H9 (cell line): ENCODE measurements at regions not wholly inside any gene's neighbourhood (a gene's known extent, or its start where the extent isn't known, plus 50 kb on each side); places are given as distances from the start of the nearest gene placed in this dataset.

Experiments used
- DNase-seq: peaks from one replicate; pipeline ENCODE4 v3.0.0-alpha.2; 2017
- H2AFZ ChIP-seq: one replicate; pipeline ENCODE4 v1.6.1; 2013; ENCODE audit warnings: mild to moderate bottlenecking, low read length, control low read depth, moderate library complexity
- H2AK5ac ChIP-seq: 2 replicates; pipeline ENCODE4 v1.6.1; 2013; ENCODE audit warnings: low read length, control low read depth, mixed read lengths; ENCODE audit not compliant: insufficient read length
- H2BK120ac ChIP-seq: one replicate; pipeline ENCODE4 v1.6.1; 2013; ENCODE audit warnings: low read depth, mild to moderate bottlenecking, low read length, control low read depth, inconsistent platforms; ENCODE audit not compliant: poor library complexity, severe bottlenecking
- H2BK12ac ChIP-seq: 2 replicates; pipeline ENCODE4 v1.6.1; 2013; ENCODE audit warnings: low read length, control low read depth, mixed read lengths, low read depth; ENCODE audit not compliant: insufficient read length
- H2BK15ac ChIP-seq: 2 replicates; pipeline ENCODE4 v1.6.1; 2013; ENCODE audit warnings: low read depth, low read length, control low read depth
- H2BK20ac ChIP-seq: one replicate; pipeline ENCODE4 v1.6.1; 2013; ENCODE audit warnings: low read depth, mild to moderate bottlenecking, low read length, control low read depth, inconsistent platforms; ENCODE audit not compliant: poor library complexity, severe bottlenecking
- H2BK5ac ChIP-seq: 2 replicates; pipeline ENCODE4 v1.6.1; 2013; ENCODE audit warnings: low read length, control low read depth, mixed read lengths; ENCODE audit not compliant: insufficient read length
- H3K14ac ChIP-seq: 2 replicates; pipeline ENCODE4 v1.6.1; 2013; ENCODE audit warnings: low read length, control low read depth; ENCODE audit not compliant: insufficient read depth
- H3K18ac ChIP-seq: 2 replicates; pipeline ENCODE4 v1.6.1; 2013; ENCODE audit warnings: low read depth, mild to moderate bottlenecking, mixed read lengths, low read length, control low read depth; ENCODE audit not compliant: insufficient read length
- H3K23ac ChIP-seq: 2 replicates; pipeline ENCODE4 v1.6.1; 2013; ENCODE audit warnings: low read length, control low read depth, mixed read lengths, low read depth; ENCODE audit not compliant: insufficient read length
- H3K23me2 ChIP-seq: 2 replicates; pipeline ENCODE4 v1.6.1; 2013; ENCODE audit warnings: low read depth, mild to moderate bottlenecking, mixed read lengths, low read length, control low read depth; ENCODE audit not compliant: insufficient read length, poor library complexity, severe bottlenecking
- H3K27ac ChIP-seq: 2 replicates; pipeline ENCODE4 v1.5.1; 2013; ENCODE audit warnings: low read length, control low read depth, mixed read lengths, low read depth; ENCODE audit not compliant: insufficient read length
- H3K27me3 ChIP-seq: 2 replicates; pipeline ENCODE4 v1.6.1; 2013; ENCODE audit warnings: low read length, control low read depth, inconsistent platforms; ENCODE audit not compliant: insufficient read depth
- H3K4ac ChIP-seq: 2 replicates; pipeline ENCODE4 v1.6.1; 2013; ENCODE audit warnings: low read depth, mild to moderate bottlenecking, control low read depth, inconsistent platforms, low read length, moderate library complexity
- H3K4me1 ChIP-seq: 2 replicates; pipeline ENCODE4 v1.6.1; 2013; ENCODE audit warnings: low read length, control low read depth, inconsistent platforms; ENCODE audit not compliant: insufficient read depth
- H3K4me2 ChIP-seq: 2 replicates; pipeline ENCODE4 v1.6.1; 2013; ENCODE audit warnings: low read length, control low read depth, mixed read lengths; ENCODE audit not compliant: insufficient read length, insufficient read depth
- H3K56ac ChIP-seq: 2 replicates; pipeline ENCODE4 v1.6.1; 2013; ENCODE audit warnings: low read depth, mild to moderate bottlenecking, mixed read lengths, low read length, control low read depth; ENCODE audit not compliant: insufficient read length
- H3K79me1 ChIP-seq: 2 replicates; pipeline ENCODE4 v1.6.1; 2013; ENCODE audit warnings: low read depth, mild to moderate bottlenecking, moderate library complexity, low read length, control low read depth, inconsistent platforms; ENCODE audit not compliant: insufficient read depth, poor library complexity, severe bottlenecking
- H3K79me2 ChIP-seq: 2 replicates; pipeline ENCODE4 v1.6.1; 2013; ENCODE audit warnings: low read length, control low read depth, inconsistent platforms; ENCODE audit not compliant: insufficient read depth
- H3K9ac ChIP-seq: 2 replicates; pipeline ENCODE4 v1.6.1; 2013; ENCODE audit warnings: low read length, control low read depth, mixed read lengths; ENCODE audit not compliant: insufficient read length; ENCODE audit errors: extremely low read depth
- H3K9me3 ChIP-seq: one replicate; pipeline ENCODE4 v1.6.1; 2013; ENCODE audit warnings: low read depth, low read length, inconsistent platforms; ENCODE audit not compliant: control insufficient read depth
- H3T11ph ChIP-seq: one replicate; pipeline ENCODE4 v1.6.1; 2013; ENCODE audit warnings: mild to moderate bottlenecking, low read length, control low read depth, inconsistent platforms
- H4K20me1 ChIP-seq: one replicate; pipeline ENCODE4 v1.6.1; 2013; ENCODE audit not compliant: control insufficient read depth, insufficient read length, insufficient read depth
- H4K5ac ChIP-seq: 2 replicates; pipeline ENCODE4 v1.6.1; 2013; ENCODE audit warnings: low read depth, mild to moderate bottlenecking, mixed read lengths, low read length, control low read depth; ENCODE audit not compliant: insufficient read length
- H4K8ac ChIP-seq: replicated peaks from 2 replicates; pipeline ENCODE4 v1.6.1; 2013; ENCODE audit warnings: low read length, control low read depth, mixed read lengths, low read depth; ENCODE audit not compliant: insufficient read length
- H4K91ac ChIP-seq: 2 replicates; pipeline ENCODE4 v1.6.1; 2013; ENCODE audit warnings: low read depth, mild to moderate bottlenecking, moderate library complexity, mixed read lengths, low read length, control low read depth; ENCODE audit not compliant: insufficient read length
- H3K27ac Mint-ChIP-seq, 3 experiments: 2 replicates in 2 of 3; 3 replicates in 1 of 3; pipeline ENCODE4 v1.8.0; 2020 to 2021; ENCODE audit warnings: mixed read lengths in 3 of 3, mild to moderate bottlenecking in 1 of 3, moderate library complexity in 1 of 3
- H3K27me3 Mint-ChIP-seq: 2 replicates; pipeline ENCODE4 v1.8.0; 2021; ENCODE audit warnings: low read depth, mild to moderate bottlenecking, moderate library complexity, mixed read lengths
- H3K36me3 Mint-ChIP-seq, 3 experiments: 2 replicates in 2 of 3; 3 replicates in 1 of 3; pipeline ENCODE4 v1.8.0; 2020 to 2021; ENCODE audit warnings: low read depth in 3 of 3, mixed read lengths in 3 of 3; ENCODE audit not compliant: insufficient read depth in 1 of 3
- H3K4me1 Mint-ChIP-seq, 2 experiments: 2 replicates each; pipeline ENCODE4 v1.8.0; 2020; ENCODE audit warnings: mixed read lengths in 2 of 2
- H3K4me3 Mint-ChIP-seq, 2 experiments: 2 replicates in 1 of 2; 3 replicates in 1 of 2; pipeline ENCODE4 v1.8.0; 2020 to 2021; ENCODE audit warnings: mild to moderate bottlenecking in 2 of 2, mixed read lengths in 2 of 2, moderate library complexity in 1 of 2
- H3K9me3 Mint-ChIP-seq, 2 experiments: 2 replicates in 1 of 2; 3 replicates in 1 of 2; pipeline ENCODE4 v1.8.0; 2020; ENCODE audit warnings: mild to moderate bottlenecking in 2 of 2, mixed read lengths in 2 of 2, moderate library complexity in 1 of 2
- WGBS: extraction: QIAGEN DNeasy Blood & Tissue Kit; methylation state at CpG from one replicate; pipeline ENCODE4 v1.1.7; 2013; ENCODE audit warnings: missing lambda C conversion rate, low lambda C conversion rate, mixed read lengths; ENCODE audit not compliant: insufficient read length; ENCODE audit errors: extremely low coverage; 5-methylcytosine and 5-hydroxymethylcytosine counted together
- TF ChIP-seq, protein P1 (sequence below): fragments of 200-600 bp; sonication (generic); conservative IDR thresholded peaks from 3 replicates; pipeline ENCODE4 v1.8.0; 2021; ENCODE audit warnings: antibody characterized with exemption, mild to moderate bottlenecking

DNA sequence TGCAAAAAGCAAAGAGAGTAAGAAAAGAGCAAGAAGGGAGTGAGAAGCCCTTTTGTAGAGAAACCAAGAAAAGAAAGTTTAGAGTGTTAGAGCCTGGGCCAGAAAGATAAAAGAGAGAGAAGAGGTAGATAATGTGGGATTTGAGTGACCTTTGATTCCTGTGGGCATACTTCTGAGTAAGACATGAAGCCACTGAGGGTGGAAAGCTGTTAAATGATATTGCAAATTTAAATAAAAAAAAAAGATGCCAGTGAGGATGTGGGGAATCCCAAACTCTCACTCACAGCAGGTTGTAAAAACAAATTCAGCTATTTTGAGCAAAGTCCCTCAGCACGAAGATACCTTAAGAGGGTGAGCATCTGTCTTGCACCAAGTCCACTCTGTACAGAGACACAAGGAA lies 59.4 kb upstream of the TOP3B start:
- H2BK15ac ChIP-seq, result no peak overlapping the region
- no peak for DNase-seq
- no peak overlapping the region for H2BK5ac ChIP-seq
- Mint-ChIP-seq H3K27me3 (peaks cover 93% of the 10 kb centered on the region), H3K9me3 (no peaks in the 10 kb centered on the region), H3K36me3 (no peaks in the 10 kb centered on the region), H3K4me1 (peaks cover 6 to 8% of the 10 kb centered on the region in 2 experiments; a peak in 2 of 4 replicates), H3K27ac (no peak overlapping the region), H3K4me3 (no peak overlapping the region)
- no CpG with 5 or more reads among the region's 1 CpG for WGBS
- H3K27me3 ChIP-seq, result peaks cover 64% of the 10 kb centered on the region; the same call in 1 of the 2 replicates
- no peak overlapping the region for H2BK120ac ChIP-seq
- H2BK20ac ChIP-seq, result no peak overlapping the region
- no peak overlapping the region for H3K27ac ChIP-seq
- H4K8ac ChIP-seq, result no peak overlapping the region
- H3K9ac ChIP-seq, result no peak overlapping the region
- no peaks in the 10 kb centered on the region for H3K79me2 ChIP-seq
- H3K4ac ChIP-seq, result no peak overlapping the region
- H2AK5ac ChIP-seq, result no peak overlapping the region
- no peak overlapping the region for H3K4me2 ChIP-seq
- no peak overlapping the region for H4K91ac ChIP-seq
- TF ChIP-seq, protein P1, sequence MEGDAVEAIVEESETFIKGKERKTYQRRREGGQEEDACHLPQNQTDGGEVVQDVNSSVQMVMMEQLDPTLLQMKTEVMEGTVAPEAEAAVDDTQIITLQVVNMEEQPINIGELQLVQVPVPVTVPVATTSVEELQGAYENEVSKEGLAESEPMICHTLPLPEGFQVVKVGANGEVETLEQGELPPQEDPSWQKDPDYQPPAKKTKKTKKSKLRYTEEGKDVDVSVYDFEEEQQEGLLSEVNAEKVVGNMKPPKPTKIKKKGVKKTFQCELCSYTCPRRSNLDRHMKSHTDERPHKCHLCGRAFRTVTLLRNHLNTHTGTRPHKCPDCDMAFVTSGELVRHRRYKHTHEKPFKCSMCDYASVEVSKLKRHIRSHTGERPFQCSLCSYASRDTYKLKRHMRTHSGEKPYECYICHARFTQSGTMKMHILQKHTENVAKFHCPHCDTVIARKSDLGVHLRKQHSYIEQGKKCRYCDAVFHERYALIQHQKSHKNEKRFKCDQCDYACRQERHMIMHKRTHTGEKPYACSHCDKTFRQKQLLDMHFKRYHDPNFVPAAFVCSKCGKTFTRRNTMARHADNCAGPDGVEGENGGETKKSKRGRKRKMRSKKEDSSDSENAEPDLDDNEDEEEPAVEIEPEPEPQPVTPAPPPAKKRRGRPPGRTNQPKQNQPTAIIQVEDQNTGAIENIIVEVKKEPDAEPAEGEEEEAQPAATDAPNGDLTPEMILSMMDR, result no peak
- no peaks in the 10 kb centered on the region for H3K79me1 ChIP-seq
- H3T11ph ChIP-seq, result no peak overlapping the region
- no peak overlapping the region for H4K5ac ChIP-seq
- H2BK12ac ChIP-seq, result no peak overlapping the region
- H3K56ac ChIP-seq, result no peak overlapping the region
- no peak overlapping the region for H3K18ac ChIP-seq
- H2AFZ ChIP-seq, result no peak overlapping the region
- no peaks in the 10 kb centered on the region for H3K23me2 ChIP-seq
- H3K14ac ChIP-seq, result no peak overlapping the region
- no peaks in the 10 kb centered on the region for H3K9me3 ChIP-seq
- H4K20me1 ChIP-seq, result no peaks in the 10 kb centered on the region
- H3K23ac ChIP-seq, result no peak overlapping the region
- H3K4me1 ChIP-seq, result no peaks in the 10 kb centered on the region
